Body of pancreas (tissue), 4 donors: ENCODE measurements at regions not wholly inside any gene's neighbourhood (a gene's known extent, or its start where the extent isn't known, plus 50 kb on each side); places are given as distances from the start of the nearest gene placed in this dataset.

ENCODE experiments used
- POLR2A ChIP-seq, 3 donors: fragments of 450-650 bp; IDR thresholded peaks; one replicate each; pipeline ENCODE4 v1.6.1; 2016; ENCODE audit warnings: antibody characterized with exemption in 3 of 3, mild to moderate bottlenecking in 2 of 3
- TF ChIP-seq, protein P1 (sequence below), 7 experiments: fragments of 450-650 bp in 4 of 7; fragments of 200-600 bp in 3 of 7; sonication (generic) in 3 of 7; IDR thresholded peaks; one replicate each; pipeline ENCODE4 v1.5.1; 2016 to 2019; ENCODE audit warnings: antibody characterized with exemption in 7 of 7

DNA sequence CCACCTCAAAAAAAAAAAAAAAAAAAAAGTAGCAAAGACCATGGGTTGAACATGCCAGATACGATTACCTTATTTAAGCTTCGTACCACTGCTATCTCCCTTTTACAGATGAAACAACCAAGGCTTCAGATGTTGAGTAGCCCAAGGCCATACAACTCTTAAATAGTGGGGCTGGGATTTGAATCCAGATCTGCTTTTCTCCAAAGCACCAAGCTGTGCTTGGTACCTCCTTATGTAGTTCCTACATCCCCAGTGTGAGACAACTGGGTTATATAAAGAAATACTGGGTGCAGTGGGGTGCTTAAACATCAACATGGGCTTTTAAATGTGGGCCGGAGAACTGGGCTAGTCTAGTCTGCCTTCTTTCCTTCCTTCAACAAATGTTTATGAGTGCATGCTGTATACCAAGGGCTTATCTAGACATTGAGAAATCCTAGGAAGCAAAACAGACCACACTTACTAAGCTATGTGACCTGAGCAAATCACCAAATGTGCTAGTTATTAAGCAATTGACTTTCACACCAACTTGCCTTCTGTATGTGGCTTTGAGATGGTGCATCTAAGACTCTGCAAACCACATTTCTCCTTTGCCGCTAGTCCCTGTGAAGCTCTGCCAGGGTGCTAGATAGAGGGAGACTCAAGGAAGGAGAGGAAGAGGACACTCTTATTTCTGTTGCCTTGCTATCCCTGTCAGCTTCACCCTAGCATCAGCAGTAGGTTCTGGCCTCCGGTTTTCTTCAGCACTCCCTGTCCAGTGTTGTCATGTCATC, 201.4 kb upstream of the FOXN2 start:
- TF ChIP-seq, protein P1, sequence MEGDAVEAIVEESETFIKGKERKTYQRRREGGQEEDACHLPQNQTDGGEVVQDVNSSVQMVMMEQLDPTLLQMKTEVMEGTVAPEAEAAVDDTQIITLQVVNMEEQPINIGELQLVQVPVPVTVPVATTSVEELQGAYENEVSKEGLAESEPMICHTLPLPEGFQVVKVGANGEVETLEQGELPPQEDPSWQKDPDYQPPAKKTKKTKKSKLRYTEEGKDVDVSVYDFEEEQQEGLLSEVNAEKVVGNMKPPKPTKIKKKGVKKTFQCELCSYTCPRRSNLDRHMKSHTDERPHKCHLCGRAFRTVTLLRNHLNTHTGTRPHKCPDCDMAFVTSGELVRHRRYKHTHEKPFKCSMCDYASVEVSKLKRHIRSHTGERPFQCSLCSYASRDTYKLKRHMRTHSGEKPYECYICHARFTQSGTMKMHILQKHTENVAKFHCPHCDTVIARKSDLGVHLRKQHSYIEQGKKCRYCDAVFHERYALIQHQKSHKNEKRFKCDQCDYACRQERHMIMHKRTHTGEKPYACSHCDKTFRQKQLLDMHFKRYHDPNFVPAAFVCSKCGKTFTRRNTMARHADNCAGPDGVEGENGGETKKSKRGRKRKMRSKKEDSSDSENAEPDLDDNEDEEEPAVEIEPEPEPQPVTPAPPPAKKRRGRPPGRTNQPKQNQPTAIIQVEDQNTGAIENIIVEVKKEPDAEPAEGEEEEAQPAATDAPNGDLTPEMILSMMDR (IDR thresholded peaks at IDR 0.05), result no peak
- no peak for TF ChIP-seq POLR2A (IDR thresholded peaks at IDR 0.05)
